ENCODE measurements at regions not wholly inside any gene's neighbourhood (a gene's known extent, or its start where the extent isn't known, plus 50 kb on each side); places are given as distances from the start of the nearest gene placed in this dataset.
A peak's percentile ranks its signal among the peaks of the same experiment; 100 is the strongest.

- no CpG with 5 or more reads among the region's 10 CpGs for WGBS (ENCODE audit: extremely low coverage, insufficient coverage, low lambda C conversion rate)
These were observed 192.6 kb upstream of the RPL38 start for GRCh38 chr17:74010903-74011302.

DNA sequence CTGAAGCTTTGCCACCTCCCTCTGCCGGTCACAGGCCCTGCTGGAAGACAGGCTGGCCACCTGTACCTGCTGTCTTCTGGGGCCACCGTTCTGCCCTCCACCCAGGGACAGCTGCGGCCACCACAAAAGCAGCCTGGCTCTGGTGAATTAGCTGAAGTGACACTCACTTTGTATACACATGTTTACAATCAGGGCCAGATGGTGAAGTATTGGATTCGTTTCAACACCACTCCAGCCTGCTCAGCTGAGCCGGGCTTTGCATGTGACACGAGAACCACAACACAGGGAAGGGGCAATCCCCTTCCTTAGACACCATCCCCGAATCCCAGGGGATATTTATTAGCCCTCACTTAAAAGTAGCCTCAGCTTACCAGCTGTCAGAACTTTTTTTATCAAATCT lies 191.5 kb upstream of the RPL38 start:
- H3K23ac ChIP-seq (ENCODE audit: low read length), result no peak overlapping the region
- peaks cover 4% of the 10 kb centered on the region for H3K4me1 ChIP-seq (ENCODE audit: control insufficient read depth, low read depth, low read length)
- H4K8ac ChIP-seq (ENCODE audit: low read depth, low read length), result no peak overlapping the region
- no peaks in the 10 kb centered on the region for H3K79me1 ChIP-seq (ENCODE audit: low read length)
- no peak overlapping the region for H2BK120ac ChIP-seq (ENCODE audit: low read depth, low read length)
- no peak overlapping the region for H3K4ac ChIP-seq (ENCODE audit: low read depth, low read length)
- no peak overlapping the region for H3K56ac ChIP-seq (ENCODE audit: low read length)
- no peak overlapping the region for H3K4me2 ChIP-seq (ENCODE audit: low read length)
- H4K5ac ChIP-seq (ENCODE audit: low read length), result no peak overlapping the region
- no CpG with 5 or more reads among the region's 7 CpGs for WGBS (ENCODE audit: extremely low coverage, insufficient coverage, low lambda C conversion rate)
- no peak overlapping the region for H3K4me3 ChIP-seq (ENCODE audit: low read length)
- no peak overlapping the region for H3K18ac ChIP-seq (ENCODE audit: low read length)
- H2BK5ac ChIP-seq (ENCODE audit: low read length), result no peak overlapping the region
- H3K36me3 ChIP-seq (ENCODE audit: control insufficient read depth, insufficient read depth, low read length), result no peaks in the 10 kb centered on the region
- H3K27ac ChIP-seq (ENCODE audit: low read depth, low read length), result no peak overlapping the region
- no peak for DNase-seq
- H3K79me2 ChIP-seq (ENCODE audit: control insufficient read depth, insufficient read depth, low read length), result no peaks in the 10 kb centered on the region
- no peaks in the 10 kb centered on the region for H3K27me3 ChIP-seq (ENCODE audit: insufficient read depth, low read length, poor library complexity)
- H3K9ac ChIP-seq (ENCODE audit: low read length), result no peak overlapping the region
- no peak overlapping the region for H2BK15ac ChIP-seq (replicated peaks; ENCODE audit: low read depth)
- H2AK5ac ChIP-seq (ENCODE audit: low read length), result no peak overlapping the region

More at GRCh38 chr17:74010903-74011302, 192.6 kb upstream of the RPL38 start:
- Histone ChIP-seq H3K9ac (ENCODE audit: low read length) (no peak overlapping the region), H3K27me3 (ENCODE audit: insufficient read depth, low read length, poor library complexity) (no peaks in the 10 kb centered on the region), H3K23ac (ENCODE audit: low read length) (no peak overlapping the region), H3K4me2 (ENCODE audit: low read length) (no peak overlapping the region), H2BK5ac (ENCODE audit: low read length) (no peak overlapping the region), H2BK120ac (ENCODE audit: low read depth, low read length) (no peak overlapping the region), H4K8ac (ENCODE audit: low read depth, low read length) (no peak overlapping the region), H3K79me1 (ENCODE audit: low read length) (no peaks in the 10 kb centered on the region), H3K36me3 (ENCODE audit: control insufficient read depth, insufficient read depth, low read length) (no peaks in the 10 kb centered on the region), H3K4me3 (ENCODE audit: low read length) (no peak overlapping the region), H3K4me1 (ENCODE audit: control insufficient read depth, low read depth, low read length) (no peaks in the 10 kb centered on the region), H4K5ac (ENCODE audit: low read length) (no peak overlapping the region), H3K56ac (ENCODE audit: low read length) (no peak overlapping the region), H3K79me2 (ENCODE audit: control insufficient read depth, insufficient read depth, low read length) (no peaks in the 10 kb centered on the region), H3K18ac (ENCODE audit: low read length) (no peak overlapping the region), H2BK15ac (replicated peaks; ENCODE audit: low read depth) (no peak overlapping the region), H3K27ac (ENCODE audit: low read depth, low read length) (no peak overlapping the region), H3K4ac (ENCODE audit: low read depth, low read length) (no peak overlapping the region), H2AK5ac (ENCODE audit: low read length) (no peak overlapping the region)
- no peak for DNase-seq

GRCh38 chr17:74012465-74012864 lies 191.0 kb upstream of the RPL38 start:
- no peak overlapping the region for H3K27ac ChIP-seq (ENCODE audit: low read depth, low read length)
- no peaks in the 10 kb centered on the region for H3K79me1 ChIP-seq (ENCODE audit: low read length)
- H4K8ac ChIP-seq (ENCODE audit: low read depth, low read length), result no peak overlapping the region
- no peaks in the 10 kb centered on the region for H3K36me3 ChIP-seq (ENCODE audit: control insufficient read depth, insufficient read depth, low read length)
- no CpG with 5 or more reads among the region's 6 CpGs for WGBS (ENCODE audit: extremely low coverage, insufficient coverage, low lambda C conversion rate)
- H3K4me2 ChIP-seq (ENCODE audit: low read length), result no peak overlapping the region
- H3K79me2 ChIP-seq (ENCODE audit: control insufficient read depth, insufficient read depth, low read length), result no peaks in the 10 kb centered on the region
- no peak overlapping the region for H3K9ac ChIP-seq (ENCODE audit: low read length)
- no peaks in the 10 kb centered on the region for H3K27me3 ChIP-seq (ENCODE audit: insufficient read depth, low read length, poor library complexity)
- no peak overlapping the region for H2AK5ac ChIP-seq (ENCODE audit: low read length)
- H3K4me3 ChIP-seq (ENCODE audit: low read length), result no peak overlapping the region
- H2BK5ac ChIP-seq (ENCODE audit: low read length), result no peak overlapping the region
- H3K4me1 ChIP-seq (ENCODE audit: control insufficient read depth, low read depth, low read length), result peaks cover 7% of the 10 kb centered on the region
- no peak overlapping the region for H2BK15ac ChIP-seq (replicated peaks; ENCODE audit: low read depth)
- H3K56ac ChIP-seq (ENCODE audit: low read length), result no peak overlapping the region
- no peak for DNase-seq
- H2BK120ac ChIP-seq (ENCODE audit: low read depth, low read length), result no peak overlapping the region
- no peak overlapping the region for H4K5ac ChIP-seq (ENCODE audit: low read length)
- H3K18ac ChIP-seq (ENCODE audit: low read length), result no peak overlapping the region
- no peak overlapping the region for H3K4ac ChIP-seq (ENCODE audit: low read depth, low read length)
- no peak overlapping the region for H3K23ac ChIP-seq (ENCODE audit: low read length)

DNA sequence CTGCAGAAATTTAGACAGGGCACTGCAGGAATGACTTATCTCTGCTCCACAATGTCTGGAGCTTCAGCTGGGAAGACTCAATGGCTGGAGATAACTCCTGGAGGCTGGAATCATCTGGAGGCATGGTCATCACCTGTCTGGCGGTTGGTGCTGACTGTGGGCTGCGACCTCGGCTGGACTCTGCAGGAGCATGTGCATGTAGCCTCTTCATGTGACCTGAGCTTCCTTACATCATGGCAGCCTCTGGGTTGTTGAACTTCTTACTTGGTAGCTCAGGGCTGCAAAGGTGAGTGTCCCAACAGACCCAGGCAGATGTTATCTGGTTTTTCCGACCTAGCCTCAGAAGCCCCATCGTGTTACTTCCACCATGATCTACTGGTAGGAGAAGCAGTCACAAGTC lies 188.2 kb upstream of the RPL38 start:
- Histone ChIP-seq H3K36me3 (ENCODE audit: control insufficient read depth, insufficient read depth, low read length) (no peaks in the 10 kb centered on the region), H4K5ac (ENCODE audit: low read length) (no peak overlapping the region), H3K79me1 (ENCODE audit: low read length) (no peaks in the 10 kb centered on the region), H3K23ac (ENCODE audit: low read length) (no peak overlapping the region), H3K79me2 (ENCODE audit: control insufficient read depth, insufficient read depth, low read length) (no peaks in the 10 kb centered on the region), H2BK120ac (ENCODE audit: low read depth, low read length) (no peak overlapping the region), H2BK5ac (ENCODE audit: low read length) (no peak overlapping the region), H3K4me3 (ENCODE audit: low read length) (no peak overlapping the region), H3K4ac (ENCODE audit: low read depth, low read length) (no peak overlapping the region), H2BK15ac (replicated peaks; ENCODE audit: low read depth) (no peak overlapping the region), H3K18ac (ENCODE audit: low read length) (no peak overlapping the region), H2AK5ac (ENCODE audit: low read length) (no peak overlapping the region), H4K8ac (ENCODE audit: low read depth, low read length) (no peak overlapping the region), H3K4me1 (ENCODE audit: control insufficient read depth, low read depth, low read length) (peaks cover 7% of the 10 kb centered on the region), H3K4me2 (ENCODE audit: low read length) (no peak overlapping the region), H3K27me3 (ENCODE audit: insufficient read depth, low read length, poor library complexity) (no peaks in the 10 kb centered on the region), H3K9ac (ENCODE audit: low read length) (no peak overlapping the region), H3K56ac (ENCODE audit: low read length) (no peak overlapping the region), H3K27ac (ENCODE audit: low read depth, low read length) (no peak overlapping the region)
- DNase-seq, result no peak
- WGBS (ENCODE audit: extremely low coverage, insufficient coverage, low lambda C conversion rate), result no CpG with 5 or more reads among the region's 5 CpGs

DNA sequence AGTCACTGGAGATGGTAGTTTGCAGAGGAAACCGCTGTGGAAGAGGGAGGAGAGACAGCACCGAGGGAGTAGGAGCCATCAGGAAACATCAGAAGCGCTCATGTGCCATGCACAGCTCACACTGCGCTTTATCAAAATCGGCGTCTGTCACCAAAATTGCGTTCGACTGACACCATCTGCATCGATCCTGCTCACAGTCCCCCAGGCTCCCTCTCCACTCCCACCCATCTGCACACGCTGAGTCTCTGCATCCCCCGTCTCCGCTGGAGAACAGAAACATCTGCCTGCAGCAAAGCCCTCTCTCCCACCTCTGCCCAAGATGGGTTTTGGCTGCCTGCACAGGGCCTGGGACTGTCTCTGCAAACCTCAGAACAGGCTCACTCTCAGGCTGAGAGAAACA lies 187.5 kb upstream of the RPL38 start:
- Histone ChIP-seq H3K23ac (ENCODE audit: low read length) (no peak overlapping the region), H3K36me3 (ENCODE audit: control insufficient read depth, insufficient read depth, low read length) (no peaks in the 10 kb centered on the region), H3K79me2 (ENCODE audit: control insufficient read depth, insufficient read depth, low read length) (no peaks in the 10 kb centered on the region), H4K8ac (ENCODE audit: low read depth, low read length) (no peak overlapping the region), H2BK5ac (ENCODE audit: low read length) (no peak overlapping the region), H3K9ac (ENCODE audit: low read length) (no peak overlapping the region), H3K18ac (ENCODE audit: low read length) (no peak overlapping the region), H3K4me3 (ENCODE audit: low read length) (no peak overlapping the region), H3K56ac (ENCODE audit: low read length) (no peak overlapping the region), H3K79me1 (ENCODE audit: low read length) (no peaks in the 10 kb centered on the region), H3K27ac (ENCODE audit: low read depth, low read length) (no peak overlapping the region), H3K27me3 (ENCODE audit: insufficient read depth, low read length, poor library complexity) (no peaks in the 10 kb centered on the region), H2BK120ac (ENCODE audit: low read depth, low read length) (no peak overlapping the region), H2BK15ac (replicated peaks; ENCODE audit: low read depth) (no peak overlapping the region), H3K4me1 (ENCODE audit: control insufficient read depth, low read depth, low read length) (peaks cover 7% of the 10 kb centered on the region), H2AK5ac (ENCODE audit: low read length) (no peak overlapping the region), H3K4me2 (ENCODE audit: low read length) (no peak overlapping the region), H3K4ac (ENCODE audit: low read depth, low read length) (no peak overlapping the region), H4K5ac (ENCODE audit: low read length) (no peak overlapping the region)
- WGBS (ENCODE audit: extremely low coverage, insufficient coverage, low lambda C conversion rate), result no CpG with 5 or more reads among the region's 12 CpGs
- DNase-seq, result no peak

- Histone ChIP-seq H3K79me1 (ENCODE audit: low read length) (no peaks in the 10 kb centered on the region), H3K27ac (ENCODE audit: low read depth, low read length) (no peak overlapping the region), H4K5ac (ENCODE audit: low read length) (no peak overlapping the region), H3K56ac (ENCODE audit: low read length) (peak overlapping the region; percentile 42), H4K8ac (ENCODE audit: low read depth, low read length) (no peak overlapping the region), H3K36me3 (ENCODE audit: control insufficient read depth, insufficient read depth, low read length) (no peaks in the 10 kb centered on the region), H3K4me3 (ENCODE audit: low read length) (no peak overlapping the region), H2BK15ac (replicated peaks; ENCODE audit: low read depth) (no peak overlapping the region), H3K9ac (ENCODE audit: low read length) (no peak overlapping the region), H2BK5ac (ENCODE audit: low read length) (no peak overlapping the region), H3K79me2 (ENCODE audit: control insufficient read depth, insufficient read depth, low read length) (no peaks in the 10 kb centered on the region), H3K27me3 (ENCODE audit: insufficient read depth, low read length, poor library complexity) (no peaks in the 10 kb centered on the region), H3K4me2 (ENCODE audit: low read length) (no peak overlapping the region), H3K23ac (ENCODE audit: low read length) (no peak overlapping the region), H2BK120ac (ENCODE audit: low read depth, low read length) (no peak overlapping the region), H3K4me1 (ENCODE audit: control insufficient read depth, low read depth, low read length) (peaks cover 7% of the 10 kb centered on the region), H2AK5ac (ENCODE audit: low read length) (peak overlapping the region; percentile 74), H3K18ac (ENCODE audit: low read length) (no peak overlapping the region), H3K4ac (ENCODE audit: low read depth, low read length) (no peak overlapping the region)
- no CpG with 5 or more reads among the region's 8 CpGs for WGBS (ENCODE audit: extremely low coverage, insufficient coverage, low lambda C conversion rate)
- no peak for DNase-seq
These were observed 187.0 kb upstream of the RPL38 start for GRCh38 chr17:74016461-74016860.

Measured in mesendoderm (in vitro differentiated cells).